Tibial nerve (tissue), 4 donors: ENCODE measurements at regions not wholly inside any gene's neighbourhood (a gene's known extent, or its start where the extent isn't known, plus 50 kb on each side); places are given as distances from the start of the nearest gene placed in this dataset.
A peak's percentile ranks its signal among the peaks of the same experiment; 100 is the strongest.

Experiments used
- DNase-seq, 2 donors: peaks; one replicate each; pipeline ENCODE4 v3.0.0-alpha.2; 2019; ENCODE audit warnings: low spot score in 2 of 2
- H3K27ac ChIP-seq, 4 donors: fragments of 200-600 bp; sonication (generic) in 3 of 4; one replicate each; pipeline ENCODE4 v1.5.1; 2017 to 2019; ENCODE audit warnings: mild to moderate bottlenecking in 1 of 4
- H3K27me3 ChIP-seq, 2 donors: fragments of 200-600 bp; sonication (generic) in 1 of 2; one replicate each; pipeline versions ENCODE4 v1.5.1 to v1.6.0; 2017 to 2019
- H3K36me3 ChIP-seq, 3 donors: fragments of 200-600 bp; sonication (generic); one replicate each; pipeline ENCODE4 v1.5.1; 2018 to 2019
- H3K4me1 ChIP-seq, 4 donors: fragments of 200-600 bp; sonication (generic) in 3 of 4; one replicate each; pipeline ENCODE4 v1.5.1; 2017 to 2019
- H3K4me3 ChIP-seq, 4 donors: fragments of 200-600 bp; sonication (generic) in 3 of 4; one replicate each; pipeline ENCODE4 v1.5.1; 2017 to 2019; ENCODE audit warnings: mild to moderate bottlenecking in 1 of 4, moderate library complexity in 1 of 4
- H3K9me3 ChIP-seq, 4 donors: fragments of 200-600 bp; sonication (generic) in 3 of 4; one replicate each; pipeline ENCODE4 v1.5.1; 2017 to 2019
- EP300 ChIP-seq, 2 donors: sonication (generic); formaldehyde crosslinking; IDR thresholded peaks; one replicate each; pipeline ENCODE4 v1.6.1; 2017; ENCODE audit warnings: antibody characterized with exemption in 2 of 2, mild to moderate bottlenecking in 1 of 2
- POLR2A ChIP-seq, 2 donors: fragments of 450-650 bp; IDR thresholded peaks; one replicate each; pipeline ENCODE4 v1.6.1; 2017; ENCODE audit warnings: antibody characterized with exemption in 2 of 2, mild to moderate bottlenecking in 2 of 2, moderate library complexity in 2 of 2
- WGBS, 2 donors: methylation state at CpG; one replicate each; pipeline ENCODE4 v1.1.5; 2018; 5-methylcytosine and 5-hydroxymethylcytosine counted together
- TF ChIP-seq, protein P1 (sequence below), 5 experiments: fragments of 200-600 bp in 3 of 5; fragments of 450-650 bp in 2 of 5; sonication (generic) in 3 of 5; IDR thresholded peaks; one replicate each; pipeline ENCODE4 v1.5.1; 2016 to 2019; ENCODE audit warnings: antibody characterized with exemption in 5 of 5, mild to moderate bottlenecking in 3 of 5, moderate library complexity in 2 of 5

DNA sequence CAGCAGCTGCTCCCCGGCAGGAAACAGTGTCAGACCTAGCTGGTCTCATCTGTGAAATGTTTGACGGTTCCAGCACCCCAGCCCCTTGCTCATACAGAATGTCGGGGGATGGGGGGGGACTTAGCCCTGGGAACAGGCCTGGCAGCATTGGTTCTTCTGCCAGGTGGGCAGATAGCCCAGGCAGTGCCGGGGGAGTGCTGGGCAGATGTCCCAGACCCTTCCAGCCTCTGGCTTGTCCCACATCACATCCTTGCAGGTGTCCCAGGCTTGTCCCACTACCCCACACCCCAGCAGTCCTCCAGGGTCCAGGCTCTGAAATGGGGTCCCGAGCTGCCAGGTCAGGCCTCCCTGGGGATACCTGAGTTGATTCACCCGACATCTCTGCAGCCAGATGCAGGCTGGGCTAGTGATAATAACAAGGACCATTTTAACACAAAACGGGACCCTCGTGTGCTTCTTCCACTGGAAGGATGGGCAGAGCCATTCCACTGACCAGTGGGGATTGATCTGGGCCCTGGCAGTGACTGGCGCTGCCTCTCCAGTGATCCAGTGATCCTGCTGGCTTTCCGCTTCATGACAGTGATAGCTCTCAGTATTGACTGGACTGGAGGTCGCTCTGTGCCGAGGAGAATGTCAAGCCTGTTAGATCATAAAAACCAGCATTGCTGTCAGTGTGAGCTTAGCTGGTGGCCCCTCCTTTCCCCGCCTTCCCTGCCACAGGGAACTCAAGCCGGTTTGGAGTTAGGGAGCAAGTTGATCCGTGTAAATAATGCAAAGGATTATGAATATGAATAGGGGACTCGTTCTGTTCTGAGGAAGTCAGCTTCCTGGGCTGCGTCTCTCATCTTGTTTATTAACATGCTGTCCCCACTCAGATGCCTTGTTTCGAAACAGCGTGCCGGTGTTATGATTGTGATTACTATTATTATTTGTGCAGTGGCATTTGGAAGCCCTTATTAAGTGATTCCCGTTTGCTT is 180.6 kb downstream of the AACS start:
- TF ChIP-seq EP300 (IDR thresholded peaks at IDR 0.05) (peak; percentile 54 to 89), POLR2A (IDR thresholded peaks at IDR 0.05) (peak in 1 of 2 donors; percentile 30)
- TF ChIP-seq, protein P1, sequence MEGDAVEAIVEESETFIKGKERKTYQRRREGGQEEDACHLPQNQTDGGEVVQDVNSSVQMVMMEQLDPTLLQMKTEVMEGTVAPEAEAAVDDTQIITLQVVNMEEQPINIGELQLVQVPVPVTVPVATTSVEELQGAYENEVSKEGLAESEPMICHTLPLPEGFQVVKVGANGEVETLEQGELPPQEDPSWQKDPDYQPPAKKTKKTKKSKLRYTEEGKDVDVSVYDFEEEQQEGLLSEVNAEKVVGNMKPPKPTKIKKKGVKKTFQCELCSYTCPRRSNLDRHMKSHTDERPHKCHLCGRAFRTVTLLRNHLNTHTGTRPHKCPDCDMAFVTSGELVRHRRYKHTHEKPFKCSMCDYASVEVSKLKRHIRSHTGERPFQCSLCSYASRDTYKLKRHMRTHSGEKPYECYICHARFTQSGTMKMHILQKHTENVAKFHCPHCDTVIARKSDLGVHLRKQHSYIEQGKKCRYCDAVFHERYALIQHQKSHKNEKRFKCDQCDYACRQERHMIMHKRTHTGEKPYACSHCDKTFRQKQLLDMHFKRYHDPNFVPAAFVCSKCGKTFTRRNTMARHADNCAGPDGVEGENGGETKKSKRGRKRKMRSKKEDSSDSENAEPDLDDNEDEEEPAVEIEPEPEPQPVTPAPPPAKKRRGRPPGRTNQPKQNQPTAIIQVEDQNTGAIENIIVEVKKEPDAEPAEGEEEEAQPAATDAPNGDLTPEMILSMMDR (IDR thresholded peaks at IDR 0.05): no peak
- no peak for DNase-seq
- Histone ChIP-seq H3K27ac (peak overlapping the region; percentile 44 to 91 (median 78)), H3K36me3 (no peaks in the 10 kb centered on the region), H3K27me3 (no peaks in the 10 kb centered on the region), H3K4me1 (peaks cover 0 to 22% (median 5%) of the 10 kb centered on the region in 4 donors), H3K4me3 (no peak overlapping the region), H3K9me3 (no peaks in the 10 kb centered on the region)
- WGBS, 2 donors: 33 to 36% methylated on average over 20 of the region's 21 CpGs

DNA sequence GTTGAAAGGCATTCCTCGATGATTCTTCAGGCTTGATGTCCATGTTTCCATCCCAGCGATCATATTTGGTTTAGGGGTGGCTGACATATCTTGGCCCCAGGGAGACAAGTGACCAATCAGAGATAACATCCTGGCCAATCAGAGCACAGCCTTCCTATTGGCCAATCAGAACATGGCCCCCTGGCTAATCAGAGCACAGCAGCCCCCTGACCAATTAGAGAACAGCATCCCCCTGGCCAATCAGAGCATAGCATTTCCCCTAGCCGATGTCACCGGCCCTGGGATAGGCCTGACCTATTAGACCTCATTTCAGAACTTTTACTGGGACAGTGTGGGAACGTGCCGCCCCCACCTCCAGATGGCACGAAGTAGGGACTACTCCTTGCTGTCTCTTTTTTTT is 182.2 kb downstream of the AACS start:
- Histone ChIP-seq H3K4me3 (no peak overlapping the region), H3K9me3 (no peaks in the 10 kb centered on the region), H3K27me3 (no peaks in the 10 kb centered on the region), H3K27ac (peak overlapping the region in 3 of 4 donors; percentile 2 to 89 (median 86)), H3K4me1 (peaks cover 0 to 22% (median 5%) of the 10 kb centered on the region in 4 donors), H3K36me3 (no peaks in the 10 kb centered on the region)
- TF ChIP-seq, protein P1 (IDR thresholded peaks at IDR 0.05): no peak
- no peak for TF ChIP-seq EP300 (IDR thresholded peaks at IDR 0.05)
- TF ChIP-seq POLR2A (IDR thresholded peaks at IDR 0.05): no peak
- 93% methylated on average over 7 of the region's 7 CpGs for WGBS, 2 donors
- no peak for DNase-seq

- Histone ChIP-seq H3K36me3 (no peaks in the 10 kb centered on the region), H3K4me3 (no peak overlapping the region), H3K27ac (peak overlapping the region in 1 of 4 donors; percentile 35), H3K4me1 (peaks cover 0 to 24% (median 5%) of the 10 kb centered on the region in 4 donors), H3K9me3 (no peaks in the 10 kb centered on the region), H3K27me3 (no peaks in the 10 kb centered on the region)
- 76 to 78% methylated on average over 13 of the region's 13 CpGs for whole genome bisulfite sequencing, 2 donors
- TF ChIP-seq POLR2A (IDR thresholded peaks at IDR 0.05) (no peak), EP300 (IDR thresholded peaks at IDR 0.05) (no peak)
- TF ChIP-seq, protein P1 (IDR thresholded peaks at IDR 0.05): no peak
- no peak for DNase-seq
Measured at GRCh38 chr12:125249066-125249824, 184.0 kb downstream of the AACS start.

DNA sequence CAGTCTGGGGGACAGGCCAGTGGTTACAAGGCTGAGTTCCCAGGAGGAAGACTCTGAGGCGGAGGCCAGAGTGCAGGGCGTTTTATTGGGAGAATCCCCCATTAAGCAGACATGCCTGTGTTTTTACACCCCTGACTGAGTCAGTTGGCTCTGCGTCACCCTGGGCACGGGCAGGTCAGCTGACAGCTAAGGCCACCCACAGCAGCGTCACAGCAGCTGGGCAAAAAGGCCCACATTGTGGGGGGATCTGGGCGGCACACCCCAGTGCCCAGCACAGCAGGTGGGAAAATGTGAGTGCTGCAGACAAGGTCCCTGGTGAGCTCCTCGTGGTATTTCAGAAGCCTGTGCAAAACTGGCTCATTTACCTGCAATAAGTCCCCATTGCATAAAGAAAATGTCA is 184.7 kb downstream of the AACS start:
- WGBS, 2 donors: 50 to 56% methylated on average over 6 to 7 of the region's 7 CpGs
- Histone ChIP-seq H3K9me3 (no peaks in the 10 kb centered on the region), H3K36me3 (no peaks in the 10 kb centered on the region), H3K27ac (peak overlapping the region in 1 of 4 donors; percentile 35), H3K27me3 (no peaks in the 10 kb centered on the region), H3K4me3 (no peak overlapping the region), H3K4me1 (peaks cover 0 to 22% (median 3%) of the 10 kb centered on the region in 4 donors)
- DNase-seq: no peak
- TF ChIP-seq POLR2A (IDR thresholded peaks at IDR 0.05) (no peak), EP300 (IDR thresholded peaks at IDR 0.05) (peak in 1 of 2 donors; percentile 34)
- TF ChIP-seq, protein P1 (IDR thresholded peaks at IDR 0.05): no peak
